ENCODE measurements at regions not wholly inside any gene's neighbourhood (a gene's known extent, or its start where the extent isn't known, plus 50 kb on each side); places are given as distances from the start of the nearest gene placed in this dataset.

DNA sequence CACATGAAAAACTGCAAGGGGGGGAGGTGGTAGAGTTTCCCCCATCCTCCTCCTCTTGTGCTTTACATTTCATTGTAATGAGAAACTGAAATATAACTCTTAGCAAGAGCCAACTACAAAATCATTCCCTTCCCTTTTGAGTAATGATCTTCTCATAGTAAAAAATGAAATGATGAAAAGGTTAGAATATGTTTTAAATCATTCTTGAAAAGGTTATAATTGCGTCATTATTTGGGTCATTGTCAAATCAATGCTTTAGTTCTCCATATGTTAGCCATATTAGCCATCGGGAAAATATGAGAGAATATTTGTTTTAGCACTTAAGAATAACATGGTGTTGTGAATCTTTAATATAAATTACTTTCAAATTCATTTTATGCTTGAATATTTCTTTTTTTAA is 1185.0 kb upstream of the CDH18 start:
- DNase-seq (ENCODE audit: low spot score), result no peak

DNA sequence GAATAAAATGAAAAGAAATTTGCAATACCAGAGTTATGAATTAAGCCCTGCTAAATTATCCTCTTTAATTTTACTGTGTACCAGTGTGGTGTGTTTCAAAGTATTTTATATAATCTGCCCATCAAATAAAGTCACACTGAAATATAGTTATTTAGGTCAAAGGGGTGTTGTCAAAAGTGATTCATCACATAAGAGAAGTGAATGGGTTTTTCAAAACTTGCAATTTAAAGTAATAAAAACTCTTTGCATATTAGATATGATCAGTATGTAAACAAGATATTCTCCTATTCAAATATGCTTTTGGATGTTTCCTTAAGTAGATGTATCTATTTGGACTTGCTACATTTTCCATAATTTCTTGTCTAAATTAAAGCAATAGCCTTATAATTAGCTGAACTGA is 1183.0 kb upstream of the CDH18 start:
- DNase-seq (ENCODE audit: low spot score), result no peak

GRCh38 chr5:21168557-21168956 is 1180.6 kb upstream of the CDH18 start:
- DNase-seq (ENCODE audit: low spot score), result no peak

DNA sequence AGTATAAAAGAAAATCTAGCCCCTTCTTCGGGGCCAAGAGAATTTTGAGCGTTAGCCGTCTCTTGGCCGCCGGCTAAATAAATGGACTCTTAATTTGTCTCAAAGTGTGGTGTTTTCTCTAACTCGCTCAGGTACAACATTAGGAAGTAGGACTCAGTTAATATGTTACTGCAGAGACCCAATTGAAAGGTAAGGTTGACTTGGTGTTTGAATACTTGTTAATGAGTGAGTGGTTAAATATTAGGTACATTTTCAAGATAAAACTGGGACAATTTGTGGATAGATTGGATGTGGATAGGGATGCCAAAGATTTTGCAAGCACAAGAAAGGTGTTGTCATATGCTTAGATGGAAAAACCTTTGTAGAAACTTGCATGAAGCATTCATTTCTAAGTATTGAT is 1177.3 kb upstream of the CDH18 start:
- DNase-seq (ENCODE audit: low spot score), result no peak

- no peak for DNase-seq (ENCODE audit: low spot score)
Measured at GRCh38 chr5:21164425-21164824, 1176.4 kb upstream of the CDH18 start.

- DNase-seq (ENCODE audit: low spot score), result no peak
Measured at GRCh38 chr5:21159510-21160059, 1171.6 kb upstream of the CDH18 start.

DNA sequence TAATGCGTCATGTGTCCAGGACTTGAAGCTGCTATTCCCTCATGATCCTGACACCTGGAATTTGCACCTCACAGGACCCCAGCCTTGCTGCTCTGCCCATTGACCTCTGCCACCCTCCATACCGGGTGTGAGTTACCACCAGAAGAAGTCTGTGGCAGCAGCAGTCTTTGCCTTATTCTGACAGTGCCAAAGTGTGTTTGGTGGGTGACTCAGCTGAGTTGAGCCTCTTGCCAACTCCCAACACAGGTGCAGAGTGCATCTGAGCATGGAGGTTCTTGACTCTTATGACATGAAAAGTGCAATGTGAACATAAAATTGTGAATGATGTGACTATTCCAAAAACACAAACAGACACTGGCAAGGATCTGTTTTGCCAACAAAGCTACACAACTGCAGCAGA is 1166.5 kb upstream of the CDH18 start:
- no peak for DNase-seq (ENCODE audit: low spot score)

DNA sequence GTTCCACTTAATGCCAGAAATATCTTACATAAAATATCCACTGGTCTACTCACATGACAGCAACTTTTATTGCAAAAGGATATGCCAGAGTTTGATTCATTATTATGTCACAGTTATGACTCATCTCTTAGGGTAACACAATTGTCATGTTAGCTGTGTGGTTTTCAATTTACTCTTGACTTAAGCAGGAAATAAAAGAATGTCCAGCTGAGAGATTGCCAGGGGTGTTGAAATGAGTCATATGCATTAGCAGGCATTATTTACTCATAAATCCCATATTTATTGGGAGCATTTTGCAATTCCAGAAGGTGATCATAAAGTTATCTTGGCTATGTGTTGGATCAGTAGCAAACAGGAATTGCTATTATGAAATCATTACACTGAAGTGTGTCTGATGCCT is 1164.6 kb upstream of the CDH18 start:
- DNase-seq (ENCODE audit: low spot score), result no peak

DNA sequence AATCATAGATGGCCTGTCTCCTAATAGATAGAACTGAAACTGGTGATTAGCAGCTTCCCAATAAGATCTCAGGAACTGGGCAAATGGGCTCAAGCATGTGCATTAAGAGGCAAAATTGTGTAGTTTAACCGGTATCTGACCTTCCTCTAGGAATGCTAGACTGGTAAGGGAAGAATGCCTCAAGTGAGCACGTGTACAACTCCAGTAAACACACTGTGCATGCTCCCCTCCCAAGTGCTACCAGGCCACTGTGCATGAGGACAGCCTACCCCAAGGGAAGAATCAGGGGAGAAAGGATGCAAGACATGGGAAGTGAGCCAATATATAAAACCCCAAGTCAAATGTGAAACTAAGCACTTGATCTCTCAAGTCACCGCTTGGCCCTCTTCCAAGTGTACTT is 1157.4 kb upstream of the CDH18 start:
- no peak for DNase-seq (ENCODE audit: low spot score)

GRCh38 chr5:21143686-21144085 is 1155.7 kb upstream of the CDH18 start:
- no peak for DNase-seq (ENCODE audit: low spot score)

- no peak for DNase-seq (ENCODE audit: low spot score)
Measured at GRCh38 chr5:21142791-21143190, 1154.8 kb upstream of the CDH18 start.

GRCh38 chr5:21140987-21141386 is 1153.0 kb upstream of the CDH18 start:
- DNase-seq (ENCODE audit: low spot score), result no peak

DNA sequence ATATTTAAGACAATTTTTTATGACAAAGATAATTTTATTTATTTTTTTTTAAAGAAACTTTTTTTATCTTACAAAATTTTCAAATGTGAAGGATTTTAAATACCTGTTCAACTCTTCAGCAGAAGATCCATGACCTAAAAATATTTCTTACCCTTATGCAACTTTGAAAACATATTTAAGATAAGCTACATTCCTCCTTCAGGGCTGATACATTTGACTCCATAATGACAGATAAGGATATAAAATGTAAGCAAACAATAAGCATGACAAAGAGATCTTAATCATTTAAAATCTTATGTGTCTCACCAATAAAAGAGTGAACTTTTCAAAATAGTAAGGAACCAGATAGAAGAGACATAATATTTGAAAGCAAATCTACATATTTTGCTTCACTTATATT is 1138.2 kb upstream of the CDH18 start:
- DNase-seq (ENCODE audit: low spot score), result no peak

GRCh38 chr5:21125238-21125983 is 1137.4 kb upstream of the CDH18 start:
- DNase-seq (ENCODE audit: low spot score), result no peak

DNA sequence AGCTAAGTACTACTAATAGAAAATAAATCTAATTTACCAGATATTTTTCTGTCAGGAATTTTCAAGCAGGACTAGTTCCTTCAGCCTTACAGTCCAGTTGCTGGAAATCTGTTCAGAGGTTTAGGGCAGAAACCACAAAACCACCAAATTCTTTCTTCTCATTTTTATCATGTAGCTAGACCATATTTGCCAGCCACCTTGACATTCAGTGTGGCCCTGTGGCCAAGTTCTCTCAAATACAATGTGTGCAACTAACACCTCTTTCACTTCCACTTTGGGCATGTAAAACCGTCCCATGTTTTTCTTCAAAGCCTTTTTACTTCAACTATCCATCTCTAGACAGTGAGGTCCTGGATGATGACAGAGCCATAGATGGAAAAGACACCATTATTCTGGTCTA is 1133.2 kb upstream of the CDH18 start:
- DNase-seq (ENCODE audit: low spot score), result no peak

DNA sequence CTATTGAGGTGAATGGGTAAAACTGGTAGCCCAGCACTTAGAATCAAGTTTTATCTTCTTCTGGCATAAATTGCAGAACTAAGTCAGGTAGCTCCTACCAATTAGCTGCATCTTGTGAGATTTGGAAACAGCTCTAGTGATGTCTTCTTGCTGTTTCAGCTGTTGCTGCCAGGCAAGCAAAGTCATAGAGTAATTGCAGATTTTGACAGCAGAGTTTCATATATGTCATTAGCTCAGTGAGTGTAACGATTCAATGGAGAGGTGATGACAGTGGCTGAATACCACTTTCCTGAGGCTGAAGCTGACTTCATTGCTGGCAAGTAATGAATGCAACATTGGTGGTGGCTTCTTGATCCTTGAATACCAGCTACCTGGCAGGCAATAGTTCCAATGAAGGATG is 1109.7 kb upstream of the CDH18 start:
- DNase-seq (ENCODE audit: low spot score), result no peak

DNA sequence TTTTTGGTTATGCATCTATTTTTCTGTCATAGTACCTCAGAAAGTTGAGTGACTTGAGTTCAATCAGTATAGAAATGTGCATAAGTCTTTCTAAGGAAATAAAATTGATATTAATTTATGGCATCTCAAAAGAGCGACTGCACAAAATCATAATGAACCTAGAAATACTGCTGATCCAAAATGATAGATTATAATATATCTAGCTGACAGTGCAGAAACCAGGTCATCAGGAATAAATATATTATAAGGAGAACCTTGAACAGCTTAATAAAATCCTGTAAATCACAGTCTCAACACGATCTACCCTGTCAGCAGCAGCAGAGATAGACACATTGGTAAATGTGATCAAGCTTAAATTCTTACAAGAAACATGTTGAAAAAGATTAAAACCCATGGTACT is 1106.6 kb upstream of the CDH18 start:
- no peak for DNase-seq (ENCODE audit: low spot score)

DNA sequence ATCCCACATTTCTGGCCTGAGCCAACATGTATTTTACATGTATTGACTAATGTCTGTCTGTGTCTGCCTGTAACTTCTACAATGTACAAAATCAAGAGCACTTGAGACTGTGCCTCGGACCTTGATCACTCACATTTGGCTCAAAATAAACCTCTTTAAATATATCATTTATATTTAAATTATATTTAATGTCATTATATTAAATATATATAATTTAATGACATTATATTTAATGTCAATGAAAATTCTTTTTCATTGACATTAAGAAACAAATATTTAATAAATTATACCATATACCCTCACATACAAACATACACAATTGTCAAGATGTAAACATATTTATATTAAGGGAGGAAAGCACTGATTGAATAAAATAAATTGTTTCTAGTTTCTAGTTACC is 1099.8 kb upstream of the CDH18 start:
- no peak for DNase-seq (ENCODE audit: low spot score)

- DNase-seq (ENCODE audit: low spot score), result no peak
Measured at GRCh38 chr5:21085791-21086190, 1097.8 kb upstream of the CDH18 start.

GRCh38 chr5:21071986-21072385 is 1084.0 kb upstream of the CDH18 start:
- DNase-seq (ENCODE audit: low spot score), result no peak

DNA sequence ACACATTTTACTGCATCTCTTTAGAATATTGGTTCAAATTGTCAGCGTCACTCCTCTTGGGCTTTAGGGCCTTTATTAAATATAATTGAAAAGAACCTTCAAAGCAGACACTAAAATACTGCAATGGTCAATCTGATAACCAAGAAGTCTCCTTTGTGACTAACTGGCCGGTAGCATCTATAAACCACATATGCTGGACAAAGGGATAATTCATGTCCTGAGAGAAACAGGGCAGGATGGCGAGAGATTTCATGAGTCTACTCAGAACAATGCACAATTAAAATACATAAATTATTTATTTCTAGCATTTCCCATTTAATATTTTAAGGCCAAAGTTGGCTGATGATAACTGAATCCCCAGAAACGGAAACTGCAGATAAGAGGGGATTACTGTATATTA is 1083.4 kb upstream of the CDH18 start:
- DNase-seq (ENCODE audit: low spot score), result no peak

DNA sequence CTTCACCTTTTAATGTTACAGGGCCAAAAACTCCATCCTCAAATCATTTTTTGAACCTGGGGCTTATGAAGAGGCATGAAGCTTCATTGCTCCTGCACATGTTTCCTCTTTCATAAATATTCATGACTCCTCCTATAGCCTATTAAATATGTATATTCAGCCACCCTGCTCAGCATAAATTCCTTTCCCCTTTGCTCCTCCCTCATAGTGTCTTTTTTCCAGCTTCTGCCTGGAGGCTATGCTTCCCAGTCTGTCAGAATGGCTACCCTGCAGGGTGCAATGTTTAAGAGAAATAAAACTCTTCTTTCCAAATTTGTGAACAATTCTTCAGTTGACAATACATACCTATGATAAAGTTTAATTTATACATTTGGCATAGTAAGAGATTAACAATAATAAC is 1082.9 kb upstream of the CDH18 start:
- no peak for DNase-seq (ENCODE audit: low spot score)

GRCh38 chr5:21067724-21068123 is 1079.7 kb upstream of the CDH18 start:
- DNase-seq (ENCODE audit: low spot score), result no peak

DNA sequence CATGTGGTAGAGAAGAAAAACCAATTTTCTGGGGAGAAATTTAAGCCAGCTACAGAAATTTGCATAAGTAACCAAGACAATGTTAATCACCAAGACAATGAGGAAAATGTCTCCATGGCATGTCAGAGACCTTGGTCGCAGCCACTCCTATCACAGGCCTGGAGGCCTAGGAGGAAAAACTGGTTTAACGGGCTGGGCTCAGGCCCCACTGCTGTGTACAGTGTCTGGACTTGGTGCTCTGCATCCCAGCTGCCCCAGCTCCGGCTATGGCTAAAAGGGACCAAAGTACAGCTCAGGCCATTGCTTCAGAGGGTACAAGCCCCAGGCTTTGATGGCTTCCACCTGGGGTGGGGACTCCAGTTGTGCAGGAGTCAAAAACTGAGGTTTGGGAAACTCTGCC is 1075.1 kb upstream of the CDH18 start:
- DNase-seq (ENCODE audit: low spot score), result no peak
